ENCODE measurements at regions not wholly inside any gene's neighbourhood (a gene's known extent, or its start where the extent isn't known, plus 50 kb on each side); places are given as distances from the start of the nearest gene placed in this dataset.

DNA sequence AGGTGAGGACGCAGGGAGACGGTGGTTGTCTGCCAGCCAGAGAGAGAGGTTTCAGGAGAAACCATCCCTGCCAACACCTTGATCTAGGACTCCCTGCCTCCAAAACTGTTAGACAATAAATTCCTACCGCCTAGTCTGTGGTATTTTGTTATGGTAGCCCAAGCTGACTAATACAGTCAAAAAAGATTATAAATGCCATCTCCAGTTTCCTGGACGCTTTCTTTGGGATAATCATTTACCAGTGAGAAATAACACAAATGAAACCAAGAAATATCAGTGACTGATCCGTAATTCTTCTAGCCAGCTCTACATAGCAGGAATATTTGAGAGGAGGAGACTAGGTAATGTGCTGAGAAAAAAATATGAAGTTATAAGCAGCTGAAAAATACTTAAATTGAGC lies 707.8 kb upstream of the LMCD1 start:
- no peak for DNase-seq (ENCODE audit: low read depth)

DNA sequence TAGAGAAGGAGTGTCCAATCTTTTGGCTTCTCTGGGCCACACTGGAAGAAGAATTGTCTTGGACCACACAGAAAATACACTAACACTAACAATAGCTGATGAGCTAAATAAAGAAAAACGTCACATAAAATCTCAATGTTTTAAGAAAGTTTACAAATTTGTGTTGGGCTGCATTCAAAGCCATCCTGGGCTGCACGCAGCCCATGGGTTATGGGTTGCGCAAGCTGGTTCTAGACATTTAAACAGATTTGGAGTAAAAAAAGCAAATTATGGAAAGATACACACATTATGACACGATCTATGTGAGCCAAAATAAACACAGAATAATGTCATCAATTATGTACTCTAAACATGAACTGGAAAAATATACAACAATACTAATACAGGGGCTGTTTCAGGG lies 703.3 kb upstream of the LMCD1 start:
- no peak for DNase-seq (ENCODE audit: low read depth)

DNA sequence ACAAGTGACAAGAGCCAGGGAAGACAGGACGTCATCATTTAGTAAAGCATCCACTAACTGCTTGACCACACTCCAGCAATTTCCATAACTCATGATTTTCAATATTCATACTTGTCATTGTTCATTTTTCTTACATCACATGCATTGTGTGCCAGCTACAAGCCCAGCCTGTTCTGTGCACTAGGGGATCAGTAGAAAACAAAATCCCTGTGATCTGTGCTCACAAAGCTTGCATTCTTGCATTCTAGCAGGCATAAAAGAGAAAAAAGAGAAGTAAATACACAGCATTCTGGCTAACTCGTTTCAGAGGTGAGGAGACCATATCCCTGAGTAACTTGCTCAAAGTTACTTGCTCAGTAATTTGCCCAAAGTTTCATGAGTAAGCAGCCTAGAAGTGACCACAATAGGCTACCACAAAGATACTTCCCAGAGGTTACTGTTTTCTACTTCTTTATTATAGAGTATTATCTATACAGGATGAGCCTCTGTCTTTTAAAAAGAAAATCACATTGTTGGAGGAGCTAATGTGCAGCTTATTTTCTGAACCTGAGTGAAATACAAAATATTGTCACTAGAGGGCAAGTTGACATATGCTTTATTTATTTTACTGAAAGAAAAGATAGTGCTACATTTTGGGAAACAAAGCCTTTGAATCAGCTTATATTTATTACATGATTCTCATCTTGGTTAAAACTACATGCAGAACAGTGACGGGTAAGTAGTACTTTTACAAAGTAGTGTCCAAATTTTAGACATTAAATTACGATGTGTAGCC lies 701.4 kb upstream of the LMCD1 start:
- DNase-seq (ENCODE audit: low read depth) = no peak

DNA sequence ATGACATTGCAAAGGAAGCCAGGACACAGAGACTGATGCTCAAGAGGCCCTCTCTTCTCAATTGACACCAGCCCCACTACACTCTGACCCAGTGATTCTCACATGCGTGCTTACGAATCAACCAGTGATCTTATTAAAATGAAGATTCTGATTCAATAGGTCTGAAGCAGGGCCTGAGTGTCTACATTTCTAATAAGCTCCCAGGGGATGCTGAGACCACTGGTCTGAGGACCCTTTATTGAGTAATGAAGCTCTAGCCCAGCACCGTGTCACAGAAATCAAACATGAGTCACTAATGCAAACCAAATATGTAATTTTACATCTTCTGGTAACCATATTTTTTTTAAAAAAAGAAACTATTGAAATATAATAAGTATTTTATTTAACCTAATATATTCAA lies 689.1 kb upstream of the LMCD1 start:
- no peak for DNase-seq (ENCODE audit: low read depth)

DNA sequence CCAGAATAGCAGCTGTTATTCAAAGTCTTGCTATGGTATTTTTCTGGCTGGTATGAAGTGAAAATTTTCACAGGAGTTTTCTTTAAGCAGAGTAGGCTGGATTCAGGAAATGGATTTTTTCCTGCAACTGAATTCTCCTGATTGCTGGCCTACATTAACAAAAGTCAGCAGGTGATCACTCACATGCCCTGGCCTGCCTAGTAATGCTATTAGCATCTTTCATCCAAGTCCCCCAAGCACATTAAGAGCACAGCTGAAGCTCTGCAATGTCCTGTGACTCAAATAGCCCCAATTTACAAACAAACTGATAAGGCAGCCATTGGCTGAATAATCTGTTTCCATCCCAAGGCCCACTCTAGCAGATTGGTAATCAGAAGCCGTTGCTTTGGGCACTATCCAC lies 688.3 kb upstream of the LMCD1 start:
- no peak for DNase-seq (ENCODE audit: low read depth)

DNA sequence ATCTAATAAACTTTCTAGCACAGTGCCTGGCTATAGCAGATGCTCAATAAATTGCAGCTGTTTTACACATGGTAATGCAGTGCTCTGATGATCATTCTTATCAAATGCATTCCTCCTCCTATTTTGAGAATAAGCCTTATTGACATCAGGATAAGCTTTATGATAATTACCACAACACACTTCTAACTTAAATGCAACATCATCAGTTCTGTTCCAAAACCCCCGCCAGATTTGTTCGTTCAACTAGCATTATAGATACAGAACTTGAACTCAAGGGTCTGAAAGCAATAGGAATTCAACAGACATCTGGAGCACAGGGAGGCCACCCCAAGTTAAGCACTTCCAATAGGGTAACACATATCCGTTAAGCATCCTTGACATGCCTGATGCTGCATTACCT lies 684.4 kb upstream of the LMCD1 start:
- DNase-seq (ENCODE audit: low read depth) = no peak

DNA sequence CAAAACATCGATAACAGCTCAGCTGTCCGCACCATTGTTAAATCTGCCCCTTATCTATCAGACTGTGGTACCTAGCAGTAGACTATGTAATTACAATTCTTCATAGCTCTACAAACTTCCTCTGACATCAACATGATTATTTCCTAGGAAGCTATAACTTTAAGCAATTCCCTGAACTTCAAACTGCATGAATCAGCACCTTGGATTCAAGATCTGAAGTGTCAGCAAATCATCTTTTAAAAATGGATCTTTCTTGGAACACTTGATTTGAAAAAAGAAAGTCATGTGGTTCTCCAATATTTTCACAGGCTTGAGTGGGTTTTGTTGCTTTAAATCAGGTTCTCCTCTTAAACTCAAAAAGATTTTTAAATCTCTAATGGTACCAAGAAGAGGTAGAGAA lies 680.7 kb upstream of the LMCD1 start:
- DNase-seq (ENCODE audit: low read depth) = no peak

DNA sequence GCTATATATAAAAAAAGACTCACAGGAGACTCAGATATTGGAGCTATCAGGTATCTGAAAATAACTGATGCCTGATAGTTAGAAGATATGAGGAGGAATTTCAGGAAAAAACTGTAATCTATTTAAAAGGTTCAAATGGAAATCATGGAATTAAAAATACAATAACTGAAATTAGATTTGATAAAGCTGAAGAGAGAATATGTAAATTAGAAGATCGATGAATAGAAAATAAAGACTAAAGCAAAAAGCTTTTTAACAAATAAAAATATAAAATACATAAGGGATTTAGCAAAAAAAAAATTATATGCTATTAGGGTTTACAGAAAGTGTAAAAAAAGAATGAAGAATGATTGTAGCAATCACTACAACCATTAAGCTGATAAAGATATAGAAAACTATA lies 679.8 kb upstream of the LMCD1 start:
- DNase-seq (ENCODE audit: low read depth) = no peak

DNA sequence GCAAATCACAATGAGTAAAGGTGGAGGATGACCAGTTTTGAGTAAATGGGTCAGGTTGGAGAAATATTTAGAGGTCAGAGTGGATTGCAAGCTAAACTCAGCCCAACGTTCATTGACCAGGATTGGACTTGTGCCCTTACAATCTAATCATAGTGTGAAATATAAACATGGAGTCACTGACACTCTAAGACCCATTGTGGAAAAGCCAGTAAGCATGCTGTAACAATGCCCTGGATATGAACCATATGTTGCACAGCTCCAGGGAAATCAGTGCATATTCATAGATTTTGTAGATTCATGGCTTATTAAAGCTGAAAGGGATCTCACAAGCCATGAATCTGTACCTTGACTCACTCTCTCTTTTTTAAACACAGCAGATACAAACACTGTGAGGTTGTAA lies 660.2 kb upstream of the LMCD1 start:
- no peak for DNase-seq (ENCODE audit: low read depth)

DNA sequence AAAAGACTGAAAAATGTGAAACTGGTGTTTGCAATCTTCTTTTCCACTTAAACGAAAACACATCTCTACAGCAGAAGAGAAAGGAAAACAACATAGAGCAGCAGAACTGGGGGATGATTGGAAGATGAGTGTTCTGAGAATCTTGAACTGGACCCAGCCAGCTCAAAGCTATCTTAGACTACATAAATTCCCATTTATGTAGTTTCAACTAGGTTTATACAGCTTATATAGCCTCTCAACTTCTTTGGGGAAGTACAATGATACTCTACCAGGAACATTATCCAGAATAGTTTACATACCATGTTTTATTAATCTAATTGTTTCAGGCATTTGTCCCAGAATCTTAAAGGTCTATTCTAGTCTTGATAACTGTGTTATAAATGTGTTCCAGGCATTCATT lies 658.2 kb upstream of the LMCD1 start:
- no peak for DNase-seq (ENCODE audit: low read depth)

DNA sequence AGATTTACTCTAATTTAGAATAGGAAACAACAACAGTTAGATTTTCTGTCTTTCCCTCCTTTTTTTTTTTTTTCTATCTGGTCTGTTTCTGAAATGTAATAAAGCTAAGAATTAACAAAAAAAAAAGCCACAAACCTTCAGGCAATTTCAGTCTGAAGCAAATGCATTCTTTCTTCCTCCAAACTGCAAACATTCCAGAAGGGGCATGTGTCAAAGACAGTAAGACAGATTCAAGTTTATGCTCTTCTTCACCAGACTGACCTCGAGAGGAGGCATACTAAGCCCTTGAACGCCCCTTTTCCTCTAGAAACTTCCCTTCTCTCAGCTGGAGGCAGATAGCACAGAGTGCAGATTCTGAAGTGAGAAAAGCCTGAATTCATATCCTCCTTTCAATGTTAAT lies 654.6 kb upstream of the LMCD1 start:
- no peak for DNase-seq (ENCODE audit: low read depth)

DNA sequence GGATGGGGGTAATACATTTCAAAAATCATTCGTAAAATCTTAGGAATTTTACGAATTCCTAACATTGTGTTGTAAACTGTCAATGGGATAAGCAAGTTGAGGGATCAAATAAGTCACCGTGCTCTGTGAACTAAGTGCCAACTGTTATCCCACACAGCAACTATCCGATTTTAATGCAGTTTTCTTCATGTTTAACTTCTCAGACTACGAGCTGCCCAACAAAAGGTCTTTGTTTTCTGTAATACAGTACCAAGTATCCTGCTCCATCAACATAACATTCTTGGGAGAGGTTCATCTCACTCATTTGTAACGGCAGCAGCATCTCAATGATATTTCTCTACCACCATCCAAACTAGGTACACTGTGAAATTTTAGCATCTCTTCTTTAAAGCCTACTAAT lies 654.1 kb upstream of the LMCD1 start:
- no peak for DNase-seq (ENCODE audit: low read depth)

DNA sequence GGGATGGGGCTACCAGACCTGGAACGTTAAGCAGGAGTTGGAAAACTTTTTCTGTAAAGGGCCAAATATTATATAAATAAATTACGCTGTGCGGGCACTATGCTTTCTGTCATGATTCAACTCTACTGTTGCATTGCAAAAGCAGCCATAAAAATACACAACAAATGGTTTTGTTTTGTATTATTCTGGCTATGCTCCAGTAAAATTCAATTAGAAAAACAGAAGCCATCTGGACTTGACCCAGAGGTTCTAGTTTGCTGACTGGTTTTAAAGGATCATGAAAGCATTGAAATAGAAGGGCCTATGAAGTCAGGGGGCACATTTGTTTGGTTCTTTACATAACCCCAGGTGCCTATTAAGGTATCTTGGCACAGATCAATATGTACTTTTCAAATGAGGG lies 647.4 kb upstream of the LMCD1 start:
- DNase-seq (ENCODE audit: low read depth) = no peak

DNA sequence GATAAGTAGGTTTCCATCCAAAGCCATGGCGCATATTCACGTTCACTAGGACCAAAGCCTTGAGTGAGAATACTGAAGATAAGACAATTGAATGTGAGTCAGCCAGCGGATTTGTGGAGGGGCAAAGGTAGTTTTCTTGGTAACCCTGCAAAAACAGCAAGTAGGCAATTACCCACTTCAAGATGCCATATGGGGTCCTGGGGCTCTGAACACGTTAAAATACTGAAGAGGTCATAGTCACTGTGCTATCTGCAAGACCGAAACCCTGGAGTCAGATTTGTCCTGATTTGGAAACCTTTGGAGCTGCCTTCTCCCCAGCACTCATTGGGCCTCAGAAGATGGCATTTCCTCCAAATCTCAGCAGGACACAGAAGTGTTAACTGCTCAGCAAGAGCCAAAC lies 646.9 kb upstream of the LMCD1 start:
- no peak for DNase-seq (ENCODE audit: low read depth)

DNA sequence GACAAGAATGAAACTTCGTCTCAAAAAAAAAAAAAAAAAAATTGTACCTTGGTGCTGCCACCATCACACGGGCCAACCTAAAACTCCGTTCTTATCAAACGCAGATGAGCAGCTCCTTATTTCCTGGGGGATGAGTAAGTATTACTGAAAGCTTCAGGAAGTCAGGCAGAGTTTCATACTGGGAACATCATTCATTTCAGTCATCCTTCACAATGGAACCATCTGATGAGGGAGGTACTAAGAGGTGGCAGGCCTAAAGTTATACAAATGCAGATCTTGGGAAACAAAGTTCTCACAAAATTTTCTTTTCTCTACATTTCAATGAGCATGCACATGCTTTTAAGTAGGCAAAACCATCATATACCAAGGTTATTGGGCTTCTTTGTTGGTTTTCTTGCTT lies 636.0 kb upstream of the LMCD1 start:
- no peak for DNase-seq (ENCODE audit: low read depth)

DNA sequence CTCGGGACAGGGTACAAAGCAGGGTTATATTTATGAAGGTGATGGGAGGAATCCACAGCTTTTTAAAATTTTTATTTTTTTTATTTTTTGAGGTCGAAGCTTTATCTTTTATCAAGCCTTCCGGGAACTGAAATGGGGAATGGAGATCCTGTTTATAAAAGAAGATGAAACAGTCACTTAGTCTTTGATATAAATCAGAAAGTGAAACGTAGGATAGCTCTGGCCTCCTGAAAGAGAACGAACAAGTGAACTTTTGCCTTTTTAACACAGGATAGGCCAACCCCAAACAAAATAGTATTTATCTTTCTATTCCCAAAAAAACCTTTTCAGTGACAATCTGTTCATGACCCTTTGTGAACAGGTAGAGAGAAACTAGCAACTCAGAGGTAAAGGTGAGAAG lies 634.0 kb upstream of the LMCD1 start:
- no peak for DNase-seq (ENCODE audit: low read depth)

DNA sequence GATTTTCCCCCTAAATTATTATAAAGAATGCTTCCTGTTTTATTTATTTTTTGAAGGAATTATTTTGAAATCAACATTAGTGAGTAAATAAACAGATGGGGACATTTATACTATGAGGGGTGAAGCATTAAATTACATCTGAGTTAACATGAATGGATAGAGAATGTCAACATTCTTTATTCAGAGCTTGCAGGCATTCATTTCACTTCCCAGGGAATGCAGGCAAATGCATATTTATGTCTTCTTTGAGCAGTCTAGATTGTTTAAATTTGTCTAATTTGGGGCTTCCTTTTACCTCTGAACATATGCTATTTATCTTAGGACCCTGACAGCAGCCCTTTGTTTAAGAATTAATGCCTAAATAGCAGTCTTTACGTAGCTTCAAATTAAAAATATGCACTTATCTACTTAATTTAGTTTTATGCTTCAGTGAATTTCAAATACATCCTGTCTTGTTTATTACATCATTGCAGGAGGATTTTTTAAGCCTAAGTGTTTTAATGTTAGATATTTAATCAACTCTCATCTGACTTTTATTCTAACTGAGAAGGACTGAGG lies 630.5 kb upstream of the LMCD1 start:
- DNase-seq (ENCODE audit: low read depth) = no peak

DNA sequence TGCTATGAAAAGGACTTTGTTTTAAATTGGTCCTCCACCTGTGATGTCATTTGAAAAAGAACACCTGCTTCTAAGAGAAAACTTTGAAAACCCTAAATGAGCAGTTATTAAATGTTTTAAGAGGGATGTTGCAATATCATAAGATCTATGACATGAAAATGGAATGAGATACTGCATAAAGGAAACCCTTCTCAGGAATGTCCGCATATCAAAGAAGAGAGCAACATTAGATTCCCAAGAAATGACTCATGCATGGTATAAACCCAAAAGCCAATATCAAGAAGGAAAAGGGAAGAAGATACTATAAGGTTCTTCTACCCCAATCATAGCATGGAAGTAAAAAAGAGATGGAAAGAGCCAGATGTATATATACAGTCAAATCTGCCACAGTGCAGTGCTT lies 627.5 kb upstream of the LMCD1 start:
- DNase-seq (ENCODE audit: low read depth) = no peak

DNA sequence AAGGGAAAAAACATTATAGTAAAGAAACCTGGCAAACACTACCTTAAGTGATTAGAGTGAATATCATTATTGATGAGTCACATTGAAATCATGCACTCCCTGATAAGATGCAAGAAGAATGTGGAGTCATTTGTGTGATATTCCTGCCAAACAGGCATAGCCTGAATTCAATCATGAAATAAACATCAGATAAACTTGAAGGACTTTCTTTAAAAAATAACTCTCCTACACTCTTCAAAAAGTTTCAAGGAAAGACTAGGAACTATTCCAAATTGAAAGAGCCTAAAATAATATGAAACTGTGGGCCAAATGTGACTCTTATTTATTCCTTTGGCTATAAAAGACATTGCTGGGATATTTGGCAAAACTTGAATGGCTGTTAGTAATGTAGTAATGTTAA lies 625.7 kb upstream of the LMCD1 start:
- no peak for DNase-seq (ENCODE audit: low read depth)

DNA sequence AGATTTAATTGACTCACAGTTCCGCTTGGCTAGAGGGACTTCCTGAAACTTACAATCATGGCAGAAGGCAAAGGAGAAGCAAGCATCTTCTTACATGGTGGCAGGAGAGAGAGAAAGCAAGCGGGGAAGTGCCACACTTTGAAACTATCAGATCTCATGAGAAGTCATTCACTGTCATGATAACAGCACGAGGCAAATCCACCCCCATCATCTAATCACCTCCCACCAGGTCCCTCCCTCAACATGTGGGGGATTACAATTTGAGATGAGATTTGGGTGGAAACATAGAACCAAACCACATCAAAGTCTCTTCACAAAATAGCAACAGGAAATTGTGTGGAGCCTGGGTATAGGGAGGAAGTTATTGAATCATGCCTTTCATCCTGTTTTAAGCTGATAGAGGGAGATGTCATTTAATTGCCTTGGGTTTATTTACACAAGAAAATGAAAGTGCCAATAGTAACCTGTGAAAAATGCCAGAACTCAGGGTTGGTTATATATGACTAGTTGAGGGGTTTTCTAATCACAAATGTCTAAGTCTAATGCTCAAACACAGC lies 624.8 kb upstream of the LMCD1 start:
- no peak for DNase-seq (ENCODE audit: low read depth)

DNA sequence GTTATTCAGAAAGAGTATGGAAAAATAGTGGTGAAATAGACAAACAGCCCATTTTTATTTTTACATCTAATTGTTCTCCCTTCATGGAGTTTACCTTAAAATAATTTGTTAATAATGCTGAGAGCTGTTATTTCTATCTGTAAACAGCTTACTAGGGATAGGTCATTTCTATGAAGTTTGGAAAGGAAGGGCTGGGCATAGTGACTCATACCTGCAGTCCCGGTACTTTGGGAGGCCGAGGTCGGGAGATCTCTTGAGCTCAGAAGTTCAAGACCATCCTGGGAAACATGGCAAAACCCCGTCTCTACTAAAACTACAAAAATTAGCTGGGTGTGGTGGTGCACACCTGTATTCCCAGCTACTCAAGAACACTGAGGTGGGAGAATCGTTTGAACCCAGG lies 624.3 kb upstream of the LMCD1 start:
- no peak for DNase-seq (ENCODE audit: low read depth)

DNA sequence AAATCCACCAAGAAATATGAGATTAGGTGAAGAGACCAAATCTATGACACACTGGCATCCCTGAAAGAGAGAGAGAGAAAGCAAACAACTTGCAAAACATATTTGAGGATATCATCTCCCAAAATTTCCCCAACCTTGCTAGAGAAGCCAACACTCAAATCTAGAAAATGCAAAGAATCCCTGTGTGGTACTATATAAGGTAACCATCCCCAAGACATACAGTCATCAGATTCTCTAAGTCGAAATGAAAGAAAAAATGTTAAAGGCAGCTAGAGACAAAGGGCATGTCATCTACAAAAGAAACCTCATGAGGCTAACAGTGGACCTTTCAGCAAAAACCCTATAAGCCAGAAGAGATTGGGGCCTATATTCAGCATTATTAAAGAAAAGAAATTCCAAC lies 622.1 kb upstream of the LMCD1 start:
- DNase-seq (ENCODE audit: low read depth) = no peak

DNA sequence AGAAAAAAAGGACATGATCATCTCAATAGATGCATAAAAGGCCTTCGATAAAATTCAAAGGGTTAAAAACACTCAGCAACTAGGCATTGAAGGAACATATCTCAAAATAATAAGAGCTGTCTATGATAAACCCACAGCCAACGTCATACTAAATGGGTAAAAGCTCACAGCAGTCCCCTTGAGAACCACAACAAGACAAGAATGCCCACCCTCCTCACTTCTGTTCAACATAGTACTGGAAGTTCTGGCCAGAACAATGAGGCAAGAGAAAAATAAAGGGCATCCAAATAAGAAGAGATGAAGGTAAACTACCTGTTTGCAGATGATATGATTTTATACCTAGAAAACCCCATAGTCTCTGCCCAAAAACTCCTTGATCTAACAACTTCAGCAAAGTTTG lies 619.7 kb upstream of the LMCD1 start:
- DNase-seq (ENCODE audit: low read depth) = no peak

DNA sequence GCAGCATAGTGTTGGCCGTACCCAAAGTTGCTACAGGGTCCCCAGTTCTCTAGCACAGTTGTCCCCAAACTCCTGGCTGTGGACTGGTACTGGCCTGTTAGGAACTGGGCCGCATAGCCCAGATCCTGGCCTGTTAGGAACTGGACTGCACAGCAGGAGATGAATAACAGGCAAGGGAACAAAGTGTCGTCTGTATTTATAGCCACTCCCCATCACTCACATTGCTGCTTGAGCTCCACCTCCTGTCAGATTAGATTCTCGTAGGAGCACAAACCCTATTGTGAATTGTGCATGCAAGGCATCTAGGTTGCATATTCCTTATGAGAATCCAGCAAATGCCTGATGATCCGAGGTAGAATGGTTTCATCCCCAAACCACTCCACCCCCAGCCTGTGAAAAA lies 604.0 kb upstream of the LMCD1 start:
- DNase-seq (ENCODE audit: low read depth) = no peak
